Hepatocyte (in vitro differentiated cells): ENCODE measurements at regions not wholly inside any gene's neighbourhood (a gene's known extent, or its start where the extent isn't known, plus 50 kb on each side); places are given as distances from the start of the nearest gene placed in this dataset.

Source experiments
- EZH2 ChIP-seq: fragments of 200-600 bp; sonication (generic); IDR thresholded peaks from 2 replicates; pipeline ENCODE4 v1.6.1; 2016; ENCODE audit warnings: antibody characterized with exemption, mild to moderate bottlenecking, borderline replicate concordance
- EZH2phosphoT487 ChIP-seq: fragments of 200-600 bp; sonication (generic); IDR thresholded peaks from one replicate; pipeline ENCODE4 v1.6.1; 2018; ENCODE audit warnings: antibody characterized with exemption, mild to moderate bottlenecking, low read depth, moderate library complexity; ENCODE audit not compliant: unreplicated experiment, severe bottlenecking
- TF ChIP-seq, protein P1 (sequence below): fragments of 200-600 bp; sonication (generic); IDR thresholded peaks from 2 replicates; pipeline ENCODE4 v1.5.1; 2016; ENCODE audit warnings: antibody characterized with exemption, mild to moderate bottlenecking; ENCODE audit not compliant: poor library complexity

DNA sequence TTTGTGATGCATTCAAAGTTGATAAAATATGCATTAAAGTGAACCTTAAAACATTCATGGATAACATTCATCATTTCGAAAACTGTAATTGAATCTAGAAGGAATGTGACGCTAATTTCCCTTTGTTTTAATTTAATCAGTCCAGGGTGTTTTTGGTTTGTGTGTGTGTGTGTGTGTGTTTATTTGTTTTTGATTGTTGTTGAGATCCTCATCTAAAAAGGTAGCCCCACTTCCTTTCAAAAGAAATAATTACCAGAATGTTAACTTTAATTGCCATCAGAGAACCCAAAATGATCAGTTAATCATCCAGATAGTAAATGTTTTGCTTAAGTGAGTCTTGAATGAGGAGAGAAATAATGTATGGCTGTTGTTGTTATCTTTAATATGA, 74.5 kb upstream of the PTPRZ1 start:
- TF ChIP-seq, protein P1, sequence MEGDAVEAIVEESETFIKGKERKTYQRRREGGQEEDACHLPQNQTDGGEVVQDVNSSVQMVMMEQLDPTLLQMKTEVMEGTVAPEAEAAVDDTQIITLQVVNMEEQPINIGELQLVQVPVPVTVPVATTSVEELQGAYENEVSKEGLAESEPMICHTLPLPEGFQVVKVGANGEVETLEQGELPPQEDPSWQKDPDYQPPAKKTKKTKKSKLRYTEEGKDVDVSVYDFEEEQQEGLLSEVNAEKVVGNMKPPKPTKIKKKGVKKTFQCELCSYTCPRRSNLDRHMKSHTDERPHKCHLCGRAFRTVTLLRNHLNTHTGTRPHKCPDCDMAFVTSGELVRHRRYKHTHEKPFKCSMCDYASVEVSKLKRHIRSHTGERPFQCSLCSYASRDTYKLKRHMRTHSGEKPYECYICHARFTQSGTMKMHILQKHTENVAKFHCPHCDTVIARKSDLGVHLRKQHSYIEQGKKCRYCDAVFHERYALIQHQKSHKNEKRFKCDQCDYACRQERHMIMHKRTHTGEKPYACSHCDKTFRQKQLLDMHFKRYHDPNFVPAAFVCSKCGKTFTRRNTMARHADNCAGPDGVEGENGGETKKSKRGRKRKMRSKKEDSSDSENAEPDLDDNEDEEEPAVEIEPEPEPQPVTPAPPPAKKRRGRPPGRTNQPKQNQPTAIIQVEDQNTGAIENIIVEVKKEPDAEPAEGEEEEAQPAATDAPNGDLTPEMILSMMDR: no peak
- TF ChIP-seq EZH2phosphoT487: no peak
- TF ChIP-seq EZH2: no peak
